GM19463 (cell line): ENCODE measurements at regions not wholly inside any gene's neighbourhood (a gene's known extent, or its start where the extent isn't known, plus 50 kb on each side); places are given as distances from the start of the nearest gene placed in this dataset.

Source experiments
- ATAC-seq: cut with Tn5 transposase; IDR thresholded peaks from one replicate; pipeline ENCODE4 v1.9.1; 2021; ENCODE audit warnings: mild to moderate bottlenecking, moderate library complexity; ENCODE audit not compliant: unreplicated experiment

GRCh38 chr11:104610635-104611034 is 287.6 kb downstream of the CASP12 start:
- ATAC-seq: no peak

GRCh38 chr11:104609311-104610085 is 288.8 kb downstream of the CASP12 start:
- ATAC-seq: peak; percentile 90

GRCh38 chr11:104602643-104603042 is 295.6 kb downstream of the CASP12 start:
- ATAC-seq: no peak

GRCh38 chr11:104594228-104594958 is 303.9 kb downstream of the CASP12 start:
- no peak for ATAC-seq

GRCh38 chr11:104588970-104589369 is 309.3 kb downstream of the CASP12 start:
- no peak for ATAC-seq

GRCh38 chr11:104588446-104588845 is 309.8 kb downstream of the CASP12 start:
- no peak for ATAC-seq

GRCh38 chr11:104584823-104585222 is 313.4 kb downstream of the CASP12 start:
- no peak for ATAC-seq

- no peak for ATAC-seq
These were observed 314.4 kb downstream of the CASP12 start for GRCh38 chr11:104583857-104584256.

- no peak for ATAC-seq
These were observed 315.8 kb downstream of the CASP12 start for GRCh38 chr11:104582431-104582830.

GRCh38 chr11:104581246-104581980 is 316.8 kb downstream of the CASP12 start:
- ATAC-seq: no peak

- no peak for ATAC-seq
These were observed 324.7 kb downstream of the CASP12 start for GRCh38 chr11:104573441-104573990.

GRCh38 chr11:104572279-104572678 is 326.0 kb downstream of the CASP12 start:
- no peak for ATAC-seq

GRCh38 chr11:104570078-104570701 is 328.1 kb downstream of the CASP12 start:
- no peak for ATAC-seq

GRCh38 chr11:104565583-104565961 is 332.7 kb downstream of the CASP12 start:
- no peak for ATAC-seq

- no peak for ATAC-seq
These were observed 333.2 kb downstream of the CASP12 start for GRCh38 chr11:104564921-104565582.

GRCh38 chr11:104556606-104557301 is 341.5 kb downstream of the CASP12 start:
- ATAC-seq: no peak

GRCh38 chr11:104549019-104549418 is 349.2 kb downstream of the CASP12 start:
- no peak for ATAC-seq

GRCh38 chr11:104547996-104548661 is 350.1 kb downstream of the CASP12 start:
- ATAC-seq: no peak

- no peak for ATAC-seq
These were observed 351.8 kb downstream of the CASP12 start for GRCh38 chr11:104546501-104546900.
